Right lobe of liver (tissue), 6 donors: ENCODE measurements at regions not wholly inside any gene's neighbourhood (a gene's known extent, or its start where the extent isn't known, plus 50 kb on each side); places are given as distances from the start of the nearest gene placed in this dataset.

Source experiments
- ATAC-seq, 4 donors: fragments of 200-7000 bp; cut with Tn5 transposase; one replicate each; pipeline ENCODE4 v1.9.1; 2020; ENCODE audit warnings: mild to moderate bottlenecking in 4 of 4, moderate library complexity in 4 of 4
- DNase-seq, 3 donors: peaks; one replicate each; pipeline ENCODE4 v3.0.0-alpha.2; 2020
- H3K27ac ChIP-seq, 3 donors: fragments of 200-600 bp; one replicate each; pipeline ENCODE4 v1.8.0; 2022
- H3K27me3 ChIP-seq, 2 donors: fragments of 200-600 bp; one replicate each; pipeline ENCODE4 v1.8.0; 2022
- H3K36me3 ChIP-seq, 4 donors: fragments of 200-600 bp; sonication (generic) in 1 of 4; one replicate each; pipeline versions ENCODE4 v1.5.1 to v1.8.0; 2017 to 2022; ENCODE audit warnings: control low read depth in 1 of 4
- H3K4me1 ChIP-seq, 4 donors: fragments of 200-600 bp; sonication (generic) in 1 of 4; one replicate each; pipeline versions ENCODE4 v1.5.1 to v1.8.0; 2017 to 2022; ENCODE audit warnings: control low read depth in 1 of 4
- H3K4me3 ChIP-seq, 3 donors: fragments of 200-600 bp; one replicate each; pipeline ENCODE4 v1.8.0; 2022
- H3K9me3 ChIP-seq, 4 donors: fragments of 200-600 bp; sonication (generic) in 1 of 4; one replicate each; pipeline versions ENCODE4 v1.5.1 to v1.8.0; 2017 to 2022; ENCODE audit warnings: control low read depth in 1 of 4
- CTCF ChIP-seq, 4 donors: fragments of 200-600 bp in 3 of 4; fragments of 450-650 bp in 1 of 4; IDR thresholded peaks; one replicate each; pipeline versions ENCODE4 v1.5.1 to v1.8.0; 2016 to 2022; ENCODE audit warnings: antibody characterized with exemption in 4 of 4, mild to moderate bottlenecking in 2 of 4
- POLR2A ChIP-seq: fragments of 450-650 bp; IDR thresholded peaks from one replicate; pipeline ENCODE4 v1.6.1; 2017; ENCODE audit warnings: antibody characterized with exemption, mild to moderate bottlenecking
- WGBS: methylation state at CpG from one replicate; pipeline ENCODE4 v1.1.6; 2018; ENCODE audit warnings: low coverage, low lambda C conversion rate; ENCODE audit not compliant: insufficient coverage; ENCODE audit errors: missing lambda C conversion rate; 5-methylcytosine and 5-hydroxymethylcytosine counted together
- intact Hi-C, 2 donors: fragments of 100-400 bp; cut with DNase I; formaldehyde crosslinking; loops; one replicate each; pipeline versions ENCODE4 v1.11.2 to v1.14.1; 2022
- donor health status: DM: no; HTN: yes; CAD: no.
- donor health status: DM: no; HTN: no; CAD: no.
- donor health status: DM: no; HTN: no; CAD: no.
- donor health status: DM: no; HTN: yes; CAD: no.
- donor health status: DM: no; HTN: yes; CAD: no.

- no peak for TF ChIP-seq POLR2A
- no peak for TF ChIP-seq CTCF (IDR thresholded peaks at IDR 0.05)
- intact Hi-C loops = no loop called here
- DNase-seq = no peak
- no peaks in the 10 kb centered on the region for H3K4me1 ChIP-seq
- no peaks in the 10 kb centered on the region for H3K27me3 ChIP-seq
- no peak for ATAC-seq
- H3K27ac ChIP-seq = no peak overlapping the region
- WGBS = 57% methylated on average over 2 of the region's 2 CpGs
- no peaks in the 10 kb centered on the region for H3K9me3 ChIP-seq
- H3K4me3 ChIP-seq = no peak overlapping the region
- no peaks in the 10 kb centered on the region for H3K36me3 ChIP-seq
These were observed 67.2 kb upstream of the IL15 start for GRCh38 chr4:141569141-141569540.

GRCh38 chr4:141570290-141570689, 66.1 kb upstream of the IL15 start:
- H3K4me3 ChIP-seq = no peak overlapping the region
- DNase-seq = no peak
- H3K9me3 ChIP-seq = no peaks in the 10 kb centered on the region
- TF ChIP-seq POLR2A (no peak), CTCF (IDR thresholded peaks at IDR 0.05) (no peak)
- ATAC-seq = no peak
- H3K36me3 ChIP-seq = no peaks in the 10 kb centered on the region
- intact Hi-C loops = no loop called here
- no peak overlapping the region for H3K27ac ChIP-seq
- no peaks in the 10 kb centered on the region for H3K4me1 ChIP-seq
- H3K27me3 ChIP-seq = no peaks in the 10 kb centered on the region

- intact Hi-C loops = no loop called here
- Histone ChIP-seq H3K36me3 (no peaks in the 10 kb centered on the region), H3K9me3 (no peaks in the 10 kb centered on the region), H3K27ac (no peak overlapping the region), H3K27me3 (no peaks in the 10 kb centered on the region), H3K4me1 (no peaks in the 10 kb centered on the region), H3K4me3 (no peak overlapping the region)
- TF ChIP-seq CTCF (IDR thresholded peaks at IDR 0.05) = no peak
- no peak for TF ChIP-seq POLR2A
- 66% methylated on average over 2 of the region's 2 CpGs for WGBS
- DNase-seq (no peak), ATAC-seq (no peak)
These were observed 65.0 kb upstream of the IL15 start for GRCh38 chr4:141571362-141571761.

- intact Hi-C loops = no loop called here
- H3K4me3 ChIP-seq = no peak overlapping the region
- ATAC-seq = no peak
- H3K9me3 ChIP-seq = no peaks in the 10 kb centered on the region
- H3K36me3 ChIP-seq = no peaks in the 10 kb centered on the region
- no peaks in the 10 kb centered on the region for H3K27me3 ChIP-seq
- TF ChIP-seq CTCF (IDR thresholded peaks at IDR 0.05) = no peak
- TF ChIP-seq POLR2A = no peak
- no peak for DNase-seq
- no peak overlapping the region for H3K27ac ChIP-seq
- no peaks in the 10 kb centered on the region for H3K4me1 ChIP-seq
- WGBS = 68% methylated on average over 6 of the region's 6 CpGs
These were observed 64.6 kb upstream of the IL15 start for GRCh38 chr4:141571793-141572192.

GRCh38 chr4:141573678-141574077, 62.7 kb upstream of the IL15 start:
- no peak overlapping the region for H3K27ac ChIP-seq
- TF ChIP-seq CTCF (IDR thresholded peaks at IDR 0.05) (no peak), POLR2A (no peak)
- no peaks in the 10 kb centered on the region for H3K27me3 ChIP-seq
- no peak for ATAC-seq
- H3K4me1 ChIP-seq = no peaks in the 10 kb centered on the region
- no peak overlapping the region for H3K4me3 ChIP-seq
- no peaks in the 10 kb centered on the region for H3K36me3 ChIP-seq
- intact Hi-C loops = no loop called here
- DNase-seq = no peak
- H3K9me3 ChIP-seq = no peaks in the 10 kb centered on the region
